ENCODE measurements at regions not wholly inside any gene's neighbourhood (a gene's known extent, or its start where the extent isn't known, plus 50 kb on each side); places are given as distances from the start of the nearest gene placed in this dataset.

- TF ChIP-seq, protein P1, sequence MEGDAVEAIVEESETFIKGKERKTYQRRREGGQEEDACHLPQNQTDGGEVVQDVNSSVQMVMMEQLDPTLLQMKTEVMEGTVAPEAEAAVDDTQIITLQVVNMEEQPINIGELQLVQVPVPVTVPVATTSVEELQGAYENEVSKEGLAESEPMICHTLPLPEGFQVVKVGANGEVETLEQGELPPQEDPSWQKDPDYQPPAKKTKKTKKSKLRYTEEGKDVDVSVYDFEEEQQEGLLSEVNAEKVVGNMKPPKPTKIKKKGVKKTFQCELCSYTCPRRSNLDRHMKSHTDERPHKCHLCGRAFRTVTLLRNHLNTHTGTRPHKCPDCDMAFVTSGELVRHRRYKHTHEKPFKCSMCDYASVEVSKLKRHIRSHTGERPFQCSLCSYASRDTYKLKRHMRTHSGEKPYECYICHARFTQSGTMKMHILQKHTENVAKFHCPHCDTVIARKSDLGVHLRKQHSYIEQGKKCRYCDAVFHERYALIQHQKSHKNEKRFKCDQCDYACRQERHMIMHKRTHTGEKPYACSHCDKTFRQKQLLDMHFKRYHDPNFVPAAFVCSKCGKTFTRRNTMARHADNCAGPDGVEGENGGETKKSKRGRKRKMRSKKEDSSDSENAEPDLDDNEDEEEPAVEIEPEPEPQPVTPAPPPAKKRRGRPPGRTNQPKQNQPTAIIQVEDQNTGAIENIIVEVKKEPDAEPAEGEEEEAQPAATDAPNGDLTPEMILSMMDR (conservative IDR thresholded peaks at IDR 0.05; ENCODE audit: low read depth, low read length), result no peak
Measured at GRCh38 chr10:1841759-1842158, 104.4 kb upstream of the ADARB2 start.

DNA sequence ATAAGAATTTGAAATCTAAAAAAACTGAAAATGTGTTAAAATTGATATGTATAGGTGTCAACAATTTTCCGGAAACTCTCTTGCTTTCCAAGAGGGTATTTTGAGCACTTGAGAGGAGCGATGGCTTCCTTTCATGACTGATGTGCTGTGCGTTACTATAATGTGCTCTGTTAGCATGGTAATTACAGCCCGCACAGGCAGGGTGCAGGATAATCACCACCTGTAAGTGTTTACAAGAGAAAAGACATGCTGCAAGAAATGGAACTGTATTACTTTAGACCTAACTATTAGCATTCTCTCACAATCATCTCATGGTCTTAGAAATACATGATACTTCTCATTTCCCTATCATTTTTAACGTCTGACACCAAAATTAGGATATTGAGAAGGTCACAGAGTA lies 92.4 kb upstream of the ADARB2 start:
- TF ChIP-seq, protein P1 (conservative IDR thresholded peaks at IDR 0.05; ENCODE audit: low read depth, low read length), result no peak
- H3K4me3 ChIP-seq (ENCODE audit: low read depth, low read length), result no peak overlapping the region
- no peak for DNase-seq (ENCODE audit: low read depth)

More at GRCh38 chr10:1841759-1842158, 104.4 kb upstream of the ADARB2 start:
- no peak for DNase-seq (ENCODE audit: low read depth)
- no peak overlapping the region for H3K4me3 ChIP-seq (ENCODE audit: low read depth, low read length)

DNA sequence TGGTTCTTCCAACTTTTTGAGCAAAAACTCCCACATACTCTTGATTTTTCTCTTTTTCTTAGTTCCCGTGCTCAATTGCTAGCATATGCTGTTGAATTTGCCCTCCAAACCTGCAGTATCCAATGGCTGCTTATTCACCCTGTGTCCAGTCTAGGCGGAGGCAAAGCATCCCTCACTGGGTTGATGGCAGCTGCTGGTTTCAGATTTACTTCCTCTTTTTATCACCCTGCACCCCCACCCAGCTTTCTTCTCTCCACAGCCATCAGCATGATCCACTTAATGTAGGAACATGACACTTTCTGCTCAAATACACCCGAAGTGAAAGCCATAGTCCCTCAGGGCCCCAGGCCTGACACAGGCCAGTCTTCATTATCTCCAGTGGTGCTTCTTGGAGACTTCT lies 87.6 kb upstream of the ADARB2 start:
- DNase-seq (ENCODE audit: low read depth), result no peak
- TF ChIP-seq, protein P1 (conservative IDR thresholded peaks at IDR 0.05; ENCODE audit: low read depth, low read length), result no peak
- no peak overlapping the region for H3K4me3 ChIP-seq (ENCODE audit: low read depth, low read length)

DNA sequence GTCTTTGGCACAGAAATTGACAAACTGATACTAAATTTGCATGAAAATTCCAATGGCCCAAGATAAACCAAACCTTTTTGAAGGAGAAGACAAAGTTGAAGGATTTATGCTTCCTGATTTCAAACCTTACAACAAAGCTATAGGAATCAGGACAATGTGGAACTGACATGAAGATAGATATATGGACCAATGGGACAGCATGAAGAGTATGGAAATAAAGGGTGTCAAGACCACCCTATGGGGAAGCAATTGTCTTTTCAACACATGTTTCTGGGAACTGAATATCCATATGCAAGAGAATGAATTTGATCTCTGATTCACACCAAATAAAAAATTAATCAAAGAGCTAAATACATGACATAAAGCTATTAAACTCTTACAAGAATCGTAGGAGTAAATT lies 77.2 kb upstream of the ADARB2 start:
- no peak overlapping the region for H3K4me3 ChIP-seq (ENCODE audit: low read depth, low read length)
- TF ChIP-seq, protein P1 (conservative IDR thresholded peaks at IDR 0.05; ENCODE audit: low read depth, low read length), result no peak
- no peak for DNase-seq (ENCODE audit: low read depth)

- TF ChIP-seq, protein P1 (conservative IDR thresholded peaks at IDR 0.05; ENCODE audit: low read depth, low read length), result no peak
- DNase-seq (ENCODE audit: low read depth), result no peak
- no peak overlapping the region for H3K4me3 ChIP-seq (ENCODE audit: low read depth, low read length)
Measured at GRCh38 chr10:1809139-1809741, 71.9 kb upstream of the ADARB2 start.

DNA sequence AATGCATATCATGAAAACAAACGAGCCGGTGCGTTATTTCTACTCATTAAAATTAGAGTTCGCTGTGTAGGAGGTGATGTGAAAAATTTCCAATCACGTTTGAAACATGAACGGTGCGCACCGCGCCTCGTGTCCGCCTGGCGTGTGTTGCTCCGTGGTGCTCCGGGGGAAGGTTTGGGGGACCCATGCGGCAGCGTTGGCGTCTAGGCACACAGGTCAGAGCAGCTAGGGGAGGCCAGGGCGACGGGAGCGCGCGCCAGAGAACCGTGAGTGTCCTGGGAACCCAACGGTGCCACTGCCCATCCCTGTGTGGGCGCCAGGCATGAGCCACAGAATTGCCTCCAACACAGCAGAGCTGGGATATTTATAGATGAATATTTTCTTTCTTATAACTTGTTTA lies 70.6 kb upstream of the ADARB2 start:
- H3K4me3 ChIP-seq (ENCODE audit: low read depth, low read length), result no peak overlapping the region
- TF ChIP-seq, protein P1 (conservative IDR thresholded peaks at IDR 0.05; ENCODE audit: low read depth, low read length), result no peak
- DNase-seq (ENCODE audit: low read depth), result no peak

GRCh38 chr10:1807196-1807595 lies 69.9 kb upstream of the ADARB2 start:
- no peak for DNase-seq (ENCODE audit: low read depth)
- H3K4me3 ChIP-seq (ENCODE audit: low read depth, low read length), result no peak overlapping the region
- TF ChIP-seq, protein P1 (conservative IDR thresholded peaks at IDR 0.05; ENCODE audit: low read depth, low read length), result no peak
